GM12865 (cell line): ENCODE measurements at regions not wholly inside any gene's neighbourhood (a gene's known extent, or its start where the extent isn't known, plus 50 kb on each side); places are given as distances from the start of the nearest gene placed in this dataset.

ENCODE experiments used
- DNase-seq: peaks from one replicate; pipeline ENCODE4 v3.0.0; 2010; ENCODE audit warnings: low read depth
- H3K4me3 ChIP-seq: 2 replicates; pipeline ENCODE4 v1.5.1; 2011; ENCODE audit warnings: mild to moderate bottlenecking, low read depth, low read length, control low read depth
- CTCF ChIP-seq: IDR thresholded peaks from 2 replicates; pipeline ENCODE4 v1.5.1; 2011; ENCODE audit warnings: low read length, control low read depth, low read depth, inconsistent platforms; ENCODE audit not compliant: insufficient read depth; ENCODE audit errors: missing control alignments

- H3K4me3 ChIP-seq = no peak overlapping the region
- TF ChIP-seq CTCF = no peak
- no peak for DNase-seq
Measured at GRCh38 chr3:78029775-78030174, 989.9 kb downstream of the ROBO2 start.

- H3K4me3 ChIP-seq = no peak overlapping the region
- DNase-seq = no peak
- no peak for TF ChIP-seq CTCF
Measured at GRCh38 chr3:78035131-78035641, 995.3 kb downstream of the ROBO2 start.

- DNase-seq = no peak
- no peak overlapping the region for H3K4me3 ChIP-seq
- no peak for TF ChIP-seq CTCF
Measured at GRCh38 chr3:78041486-78041885, 1001.6 kb downstream of the ROBO2 start.

- H3K4me3 ChIP-seq = no peak overlapping the region
- TF ChIP-seq CTCF = no peak
- DNase-seq = no peak
Measured at GRCh38 chr3:78046566-78046965, 1006.7 kb downstream of the ROBO2 start.

- peak overlapping the region; percentile 25; the same call in 1 of the 2 replicates for H3K4me3 ChIP-seq
- TF ChIP-seq CTCF = no peak
Measured at GRCh38 chr3:78048698-78049097, 1008.8 kb downstream of the ROBO2 start.

GRCh38 chr3:78049521-78049920 is 1009.6 kb downstream of the ROBO2 start:
- no peak overlapping the region for H3K4me3 ChIP-seq
- TF ChIP-seq CTCF = no peak
- no peak for DNase-seq

More at GRCh38 chr3:78048698-78049097, 1008.8 kb downstream of the ROBO2 start:
- peak; percentile 49 for DNase-seq
